Right cardiac atrium (tissue), 5 donors: ENCODE measurements at regions not wholly inside any gene's neighbourhood (a gene's known extent, or its start where the extent isn't known, plus 50 kb on each side); places are given as distances from the start of the nearest gene placed in this dataset.

ENCODE experiments used
- ATAC-seq, 2 donors: fragments of 200-7000 bp; cut with Tn5 transposase; one replicate each; pipeline versions ENCODE4 v1.8.0 to v1.9.1; 2020; ENCODE audit warnings: moderate library complexity in 2 of 2, mild to moderate bottlenecking in 1 of 2
- DNase-seq, 3 donors: peaks; one replicate each; pipeline ENCODE4 v3.0.0-alpha.2; 2020
- H3K27ac ChIP-seq: one replicate; pipeline ENCODE4 v1.5.1; 2013; ENCODE audit warnings: mild to moderate bottlenecking, low read length, control low read depth, moderate library complexity
- H3K27me3 ChIP-seq: one replicate; pipeline ENCODE4 v1.6.1; 2013; ENCODE audit not compliant: control insufficient read depth, insufficient read depth
- H3K4me1 ChIP-seq: one replicate; pipeline ENCODE4 v1.6.1; 2013; ENCODE audit warnings: low read length; ENCODE audit not compliant: control insufficient read depth, insufficient read depth
- H3K4me3 ChIP-seq: one replicate; pipeline ENCODE4 v1.5.1; 2013; ENCODE audit warnings: low read length, control low read depth
- H3K9me3 ChIP-seq: one replicate; pipeline ENCODE4 v1.6.1; 2013; ENCODE audit warnings: low read length; ENCODE audit not compliant: control insufficient read depth
- WGBS: extraction: QIAGEN DNeasy Blood & Tissue Kit; methylation state at CpG from one replicate; pipeline ENCODE4 v1.1.7; 2013; 5-methylcytosine and 5-hydroxymethylcytosine counted together
- intact Hi-C, 4 donors: fragments of 100-400 bp; cut with DNase I; formaldehyde crosslinking; loops; one replicate each; pipeline versions ENCODE4 v1.11.0 to v1.14.0; 2022 to 2023
- donor health status: healthy with polysubstance abuse.
- donor health status: DM: no; HTN: yes; CAD: no.
- donor health status: DM: no; HTN: no; CAD: no.
- donor health status: DM: no; HTN: yes; CAD: no; lungs with severe emphysema.
- donor health status: DM: yes; HTN: yes; CAD: no.

GRCh38 chr5:87906962-87907361 is 361.7 kb downstream of the TMEM161B start:
- Histone ChIP-seq H3K4me3 (no peak overlapping the region), H3K4me1 (no peaks in the 10 kb centered on the region), H3K9me3 (no peaks in the 10 kb centered on the region), H3K27me3 (no peaks in the 10 kb centered on the region), H3K27ac (no peak overlapping the region)
- no peak for ATAC-seq
- DNase-seq, result no peak
- intact Hi-C loops, result loop anchor here in 1 of 4 donors (5.0 kb wide), 1 partner anchor 260 kb away; no protein-coding TSS in a partner anchor

- H3K4me3 ChIP-seq, result no peak overlapping the region
- no peaks in the 10 kb centered on the region for H3K9me3 ChIP-seq
- DNase-seq (no peak), ATAC-seq (no peak)
- H3K4me1 ChIP-seq, result no peaks in the 10 kb centered on the region
- no peaks in the 10 kb centered on the region for H3K27me3 ChIP-seq
- no peak overlapping the region for H3K27ac ChIP-seq
- 68% methylated on average over 2 of the region's 2 CpGs for WGBS
- intact Hi-C loops, result no loop called here
These were observed 368.2 kb downstream of the TMEM161B start for GRCh38 chr5:87900419-87900818.

GRCh38 chr5:87899721-87900131 is 368.9 kb downstream of the TMEM161B start:
- peak; percentile 79 to 91 for ATAC-seq
- intact Hi-C loops, result no loop called here
- Histone ChIP-seq H3K27ac (no peak overlapping the region), H3K4me3 (no peak overlapping the region), H3K9me3 (no peaks in the 10 kb centered on the region), H3K27me3 (no peaks in the 10 kb centered on the region), H3K4me1 (no peaks in the 10 kb centered on the region)
- peak in 2 of 3 donors; percentile 28 to 37 for DNase-seq
- WGBS, result 35% methylated on average over 3 of the region's 3 CpGs

- Histone ChIP-seq H3K27me3 (no peaks in the 10 kb centered on the region), H3K4me3 (no peak overlapping the region), H3K4me1 (no peaks in the 10 kb centered on the region), H3K27ac (no peak overlapping the region), H3K9me3 (no peaks in the 10 kb centered on the region)
- ATAC-seq (peak; percentile 65 to 82), DNase-seq (no peak)
- intact Hi-C loops, result no loop called here
- 44% methylated on average over 4 of the region's 4 CpGs for WGBS
These were observed 369.4 kb downstream of the TMEM161B start for GRCh38 chr5:87899208-87899661.

GRCh38 chr5:87898574-87898973 is 370.1 kb downstream of the TMEM161B start:
- no peaks in the 10 kb centered on the region for H3K9me3 ChIP-seq
- ATAC-seq (no peak), DNase-seq (no peak)
- intact Hi-C loops, result no loop called here
- H3K27me3 ChIP-seq, result no peaks in the 10 kb centered on the region
- no peaks in the 10 kb centered on the region for H3K4me1 ChIP-seq
- WGBS, result 83% methylated on average over 6 of the region's 6 CpGs
- no peak overlapping the region for H3K4me3 ChIP-seq
- no peak overlapping the region for H3K27ac ChIP-seq

GRCh38 chr5:87888139-87888538 is 380.5 kb downstream of the TMEM161B start:
- intact Hi-C loops, result no loop called here
- ATAC-seq (no peak), DNase-seq (no peak)
- WGBS, result 65% methylated on average over 2 of the region's 2 CpGs
- no peak overlapping the region for H3K27ac ChIP-seq
- no peaks in the 10 kb centered on the region for H3K9me3 ChIP-seq
- no peaks in the 10 kb centered on the region for H3K4me1 ChIP-seq
- no peaks in the 10 kb centered on the region for H3K27me3 ChIP-seq
- H3K4me3 ChIP-seq, result no peak overlapping the region

- 75% methylated on average over 2 of the region's 2 CpGs for WGBS
- ATAC-seq (no peak), DNase-seq (no peak)
- Histone ChIP-seq H3K9me3 (no peaks in the 10 kb centered on the region), H3K27ac (no peak overlapping the region), H3K4me3 (no peak overlapping the region), H3K4me1 (no peaks in the 10 kb centered on the region), H3K27me3 (no peaks in the 10 kb centered on the region)
- intact Hi-C loops, result no loop called here
These were observed 381.4 kb downstream of the TMEM161B start for GRCh38 chr5:87887247-87887646.

GRCh38 chr5:87886164-87886563 is 382.5 kb downstream of the TMEM161B start:
- WGBS, result 40% methylated on average over 1 of the region's 1 CpG
- Histone ChIP-seq H3K9me3 (no peaks in the 10 kb centered on the region), H3K4me1 (no peaks in the 10 kb centered on the region), H3K27ac (no peak overlapping the region), H3K4me3 (no peak overlapping the region), H3K27me3 (no peaks in the 10 kb centered on the region)
- ATAC-seq, result no peak
- no peak for DNase-seq
- intact Hi-C loops, result no loop called here

- intact Hi-C loops, result no loop called here
- WGBS, result 74% methylated on average over 1 of the region's 1 CpG
- no peak for ATAC-seq
These were observed 382.9 kb downstream of the TMEM161B start for GRCh38 chr5:87885758-87886157.

GRCh38 chr5:87877495-87877894 is 391.1 kb downstream of the TMEM161B start:
- no peak overlapping the region for H3K27ac ChIP-seq
- ATAC-seq, result no peak
- no peaks in the 10 kb centered on the region for H3K9me3 ChIP-seq
- DNase-seq, result no peak
- WGBS, result 54% methylated on average over 2 of the region's 2 CpGs
- H3K4me1 ChIP-seq, result no peaks in the 10 kb centered on the region
- no peak overlapping the region for H3K4me3 ChIP-seq
- H3K27me3 ChIP-seq, result no peaks in the 10 kb centered on the region
- intact Hi-C loops, result loop anchor here in 1 of 4 donors (5.0 kb wide), 1 partner anchor 795 kb away; no protein-coding TSS in a partner anchor

More at GRCh38 chr5:87885758-87886157, 382.9 kb downstream of the TMEM161B start:
- no peaks in the 10 kb centered on the region for H3K9me3 ChIP-seq
- no peak for DNase-seq
- no peaks in the 10 kb centered on the region for H3K27me3 ChIP-seq
- H3K4me1 ChIP-seq, result no peaks in the 10 kb centered on the region
- H3K4me3 ChIP-seq, result no peak overlapping the region
- H3K27ac ChIP-seq, result no peak overlapping the region

- Histone ChIP-seq H3K9me3 (no peaks in the 10 kb centered on the region), H3K27me3 (no peaks in the 10 kb centered on the region), H3K4me1 (no peaks in the 10 kb centered on the region), H3K4me3 (no peak overlapping the region), H3K27ac (no peak overlapping the region)
- 34% methylated on average over 1 of the region's 1 CpG for WGBS
- intact Hi-C loops, result loop anchor here in 1 of 4 donors (5.0 kb wide), 1 partner anchor 795 kb away; no protein-coding TSS in a partner anchor
- ATAC-seq, result no peak
- no peak for DNase-seq
These were observed 391.6 kb downstream of the TMEM161B start for GRCh38 chr5:87877023-87877422.

GRCh38 chr5:87876616-87877015 is 392.0 kb downstream of the TMEM161B start:
- no peak for DNase-seq
- Histone ChIP-seq H3K27me3 (no peaks in the 10 kb centered on the region), H3K4me3 (no peak overlapping the region), H3K4me1 (no peaks in the 10 kb centered on the region), H3K9me3 (no peaks in the 10 kb centered on the region), H3K27ac (no peak overlapping the region)
- intact Hi-C loops, result loop anchor here in 1 of 4 donors (5.0 kb wide), 1 partner anchor 796 kb away; no protein-coding TSS in a partner anchor
- 72% methylated on average over 2 of the region's 2 CpGs for WGBS
- no peak for ATAC-seq
